H1 (cell line): ENCODE measurements at regions not wholly inside any gene's neighbourhood (a gene's known extent, or its start where the extent isn't known, plus 50 kb on each side); places are given as distances from the start of the nearest gene placed in this dataset.

Source experiments
- CEBPB ChIP-seq: IDR thresholded peaks from 2 replicates; pipeline ENCODE4 v1.6.1; 2012; ENCODE audit warnings: low read depth, low read length
- EZH2 ChIP-seq: fragments of 200-600 bp; sonication (generic); IDR thresholded peaks from 2 replicates; pipeline ENCODE4 v1.7.1; 2012; ENCODE audit warnings: low read depth, mild to moderate bottlenecking, moderate library complexity, low read length, inconsistent platforms; ENCODE audit not compliant: severe bottlenecking
- NANOG ChIP-seq: IDR thresholded peaks from 2 replicates; pipeline ENCODE4 v1.6.1; 2011; ENCODE audit warnings: low read length, low read depth, mild to moderate bottlenecking, inconsistent platforms; ENCODE audit not compliant: insufficient read depth, poor library complexity, severe bottlenecking
- RAD21 ChIP-seq, 2 experiments: IDR thresholded peaks in 1 of 2; conservative IDR thresholded peaks in 1 of 2; 2 replicates each; pipeline ENCODE4 v1.6.1; 2011; ENCODE audit warnings: low read depth in 2 of 2, low read length in 2 of 2, improper control_type of control experiment in 1 of 2, inconsistent platforms in 1 of 2, mild to moderate bottlenecking in 1 of 2, moderate library complexity in 1 of 2
- SP2 ChIP-seq: IDR thresholded peaks from 2 replicates; pipeline ENCODE4 v1.6.1; 2012; ENCODE audit warnings: mild to moderate bottlenecking, low read length, inconsistent platforms
- TAF1 ChIP-seq: IDR thresholded peaks from 2 replicates; pipeline ENCODE4 v1.6.1; 2011; ENCODE audit warnings: mild to moderate bottlenecking, low read depth, low read length

GRCh38 chr3:1832395-1832794 is 266.3 kb upstream of the CNTN4 start (continued):
- TF ChIP-seq TAF1: no peak
- TF ChIP-seq SP2: no peak
- no peak for TF ChIP-seq NANOG
- TF ChIP-seq CEBPB: no peak
- no peak for TF ChIP-seq RAD21 (IDR thresholded peaks at IDR 0.05 in 1 of 2, conservative IDR thresholded peaks at IDR 0.05 in 1 of 2; ENCODE audit: low read depth in 2 of 2, low read length in 2 of 2)
- TF ChIP-seq EZH2: no peak
